ENCODE measurements at regions not wholly inside any gene's neighbourhood (a gene's known extent, or its start where the extent isn't known, plus 50 kb on each side); places are given as distances from the start of the nearest gene placed in this dataset.

DNA sequence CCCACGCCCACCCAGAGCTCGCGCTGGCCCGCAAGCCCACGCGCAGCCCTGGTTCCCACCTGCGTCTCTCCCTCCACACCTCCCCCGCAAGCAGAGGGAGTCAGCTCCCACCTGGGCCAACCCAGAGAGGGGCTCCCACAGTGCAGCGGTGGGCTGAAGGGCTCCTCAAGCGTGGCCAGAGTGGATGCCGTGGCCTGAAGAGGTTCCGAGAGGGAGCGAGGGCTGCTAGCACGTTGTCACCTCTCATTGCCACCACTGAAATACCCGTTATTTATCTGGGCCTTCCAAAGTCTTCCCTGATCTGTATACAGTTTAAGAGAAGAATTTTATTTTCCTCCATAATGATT lies 88.3 kb upstream of the MYLIP start:
- TF ChIP-seq, protein P1, sequence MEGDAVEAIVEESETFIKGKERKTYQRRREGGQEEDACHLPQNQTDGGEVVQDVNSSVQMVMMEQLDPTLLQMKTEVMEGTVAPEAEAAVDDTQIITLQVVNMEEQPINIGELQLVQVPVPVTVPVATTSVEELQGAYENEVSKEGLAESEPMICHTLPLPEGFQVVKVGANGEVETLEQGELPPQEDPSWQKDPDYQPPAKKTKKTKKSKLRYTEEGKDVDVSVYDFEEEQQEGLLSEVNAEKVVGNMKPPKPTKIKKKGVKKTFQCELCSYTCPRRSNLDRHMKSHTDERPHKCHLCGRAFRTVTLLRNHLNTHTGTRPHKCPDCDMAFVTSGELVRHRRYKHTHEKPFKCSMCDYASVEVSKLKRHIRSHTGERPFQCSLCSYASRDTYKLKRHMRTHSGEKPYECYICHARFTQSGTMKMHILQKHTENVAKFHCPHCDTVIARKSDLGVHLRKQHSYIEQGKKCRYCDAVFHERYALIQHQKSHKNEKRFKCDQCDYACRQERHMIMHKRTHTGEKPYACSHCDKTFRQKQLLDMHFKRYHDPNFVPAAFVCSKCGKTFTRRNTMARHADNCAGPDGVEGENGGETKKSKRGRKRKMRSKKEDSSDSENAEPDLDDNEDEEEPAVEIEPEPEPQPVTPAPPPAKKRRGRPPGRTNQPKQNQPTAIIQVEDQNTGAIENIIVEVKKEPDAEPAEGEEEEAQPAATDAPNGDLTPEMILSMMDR (IDR thresholded peaks at IDR 0.05; ENCODE audit: low read depth, low read length, poor library complexity, severe bottlenecking) = no peak
- TF ChIP-seq EZH2phosphoT487 (IDR thresholded peaks at IDR 0.05; ENCODE audit: borderline replicate concordance, low read length) = no peak

All from DOHH2 (cell line).